ENCODE measurements at regions not wholly inside any gene's neighbourhood (a gene's known extent, or its start where the extent isn't known, plus 50 kb on each side); places are given as distances from the start of the nearest gene placed in this dataset.

GRCh38 chr11:28773606-28774005 lies 665.4 kb downstream of the METTL15 start:
- Mint-ChIP-seq H3K4me1 (no peaks in the 10 kb centered on the region), H3K36me3 (no peaks in the 10 kb centered on the region), H3K27me3 (no peaks in the 10 kb centered on the region), H3K4me3 (no peak overlapping the region), H3K9me3 (peaks cover 15% of the 10 kb centered on the region), H3K27ac (no peak overlapping the region)

GRCh38 chr11:28770806-28771205 lies 662.6 kb downstream of the METTL15 start:
- Mint-ChIP-seq H3K4me1 (no peaks in the 10 kb centered on the region), H3K9me3 (peaks cover 24% of the 10 kb centered on the region), H3K4me3 (no peak overlapping the region), H3K27ac (no peak overlapping the region), H3K36me3 (no peaks in the 10 kb centered on the region), H3K27me3 (no peaks in the 10 kb centered on the region)

GRCh38 chr11:28767574-28767973 lies 659.4 kb downstream of the METTL15 start:
- H3K27me3 Mint-ChIP-seq = no peaks in the 10 kb centered on the region
- no peaks in the 10 kb centered on the region for H3K4me1 Mint-ChIP-seq
- H3K4me3 Mint-ChIP-seq = no peak overlapping the region
- H3K36me3 Mint-ChIP-seq = no peaks in the 10 kb centered on the region
- H3K27ac Mint-ChIP-seq = no peak overlapping the region
- H3K9me3 Mint-ChIP-seq = peaks cover 24% of the 10 kb centered on the region

GRCh38 chr11:28763876-28764275 lies 655.7 kb downstream of the METTL15 start:
- Mint-ChIP-seq H3K4me1 (no peaks in the 10 kb centered on the region), H3K27ac (no peak overlapping the region), H3K9me3 (peaks cover 16% of the 10 kb centered on the region), H3K36me3 (no peaks in the 10 kb centered on the region), H3K27me3 (no peaks in the 10 kb centered on the region), H3K4me3 (no peak overlapping the region)

GRCh38 chr11:28763151-28763550 lies 655.0 kb downstream of the METTL15 start:
- Mint-ChIP-seq H3K4me3 (no peak overlapping the region), H3K9me3 (peaks cover 9% of the 10 kb centered on the region), H3K36me3 (no peaks in the 10 kb centered on the region), H3K27me3 (no peaks in the 10 kb centered on the region), H3K4me1 (no peaks in the 10 kb centered on the region), H3K27ac (no peak overlapping the region)

GRCh38 chr11:28760676-28761390 lies 652.6 kb downstream of the METTL15 start:
- peaks cover 5% of the 10 kb centered on the region for H3K9me3 Mint-ChIP-seq
- no peaks in the 10 kb centered on the region for H3K27me3 Mint-ChIP-seq
- H3K4me1 Mint-ChIP-seq = no peaks in the 10 kb centered on the region
- H3K36me3 Mint-ChIP-seq = no peaks in the 10 kb centered on the region
- H3K27ac Mint-ChIP-seq = no peak overlapping the region
- H3K4me3 Mint-ChIP-seq = no peak overlapping the region

GRCh38 chr11:28759311-28759710 lies 651.1 kb downstream of the METTL15 start:
- no peaks in the 10 kb centered on the region for H3K36me3 Mint-ChIP-seq
- H3K9me3 Mint-ChIP-seq = peaks cover 10% of the 10 kb centered on the region
- no peak overlapping the region for H3K27ac Mint-ChIP-seq
- H3K4me3 Mint-ChIP-seq = no peak overlapping the region
- no peaks in the 10 kb centered on the region for H3K27me3 Mint-ChIP-seq
- H3K4me1 Mint-ChIP-seq = no peaks in the 10 kb centered on the region

- Mint-ChIP-seq H3K4me3 (no peak overlapping the region), H3K9me3 (peaks cover 5% of the 10 kb centered on the region), H3K27me3 (no peaks in the 10 kb centered on the region), H3K27ac (no peak overlapping the region), H3K36me3 (no peaks in the 10 kb centered on the region), H3K4me1 (no peaks in the 10 kb centered on the region)
Observed at GRCh38 chr11:28757725-28758515, 649.7 kb downstream of the METTL15 start.

GRCh38 chr11:28756977-28757376 lies 648.8 kb downstream of the METTL15 start:
- no peak overlapping the region for H3K4me3 Mint-ChIP-seq
- H3K27ac Mint-ChIP-seq = no peak overlapping the region
- H3K27me3 Mint-ChIP-seq = no peaks in the 10 kb centered on the region

GRCh38 chr11:28743061-28743550 lies 634.9 kb downstream of the METTL15 start:
- peaks cover 11% of the 10 kb centered on the region for H3K9me3 Mint-ChIP-seq
- H3K36me3 Mint-ChIP-seq = no peaks in the 10 kb centered on the region
- no peak overlapping the region for H3K4me3 Mint-ChIP-seq
- H3K4me1 Mint-ChIP-seq = no peaks in the 10 kb centered on the region
- H3K27me3 Mint-ChIP-seq = no peaks in the 10 kb centered on the region
- H3K27ac Mint-ChIP-seq = no peak overlapping the region

More at GRCh38 chr11:28756977-28757376, 648.8 kb downstream of the METTL15 start:
- Mint-ChIP-seq H3K9me3 (peaks cover 5% of the 10 kb centered on the region), H3K4me1 (no peaks in the 10 kb centered on the region), H3K36me3 (no peaks in the 10 kb centered on the region)

- Mint-ChIP-seq H3K36me3 (no peaks in the 10 kb centered on the region), H3K27ac (no peak overlapping the region), H3K27me3 (no peaks in the 10 kb centered on the region), H3K4me1 (no peaks in the 10 kb centered on the region), H3K4me3 (no peak overlapping the region), H3K9me3 (no peaks in the 10 kb centered on the region)
Observed at GRCh38 chr11:28739489-28740280, 631.5 kb downstream of the METTL15 start.

GRCh38 chr11:28738549-28738948 lies 630.4 kb downstream of the METTL15 start:
- H3K27me3 Mint-ChIP-seq = no peaks in the 10 kb centered on the region
- no peaks in the 10 kb centered on the region for H3K36me3 Mint-ChIP-seq
- no peaks in the 10 kb centered on the region for H3K9me3 Mint-ChIP-seq
- H3K4me1 Mint-ChIP-seq = no peaks in the 10 kb centered on the region
- H3K4me3 Mint-ChIP-seq = no peak overlapping the region
- no peak overlapping the region for H3K27ac Mint-ChIP-seq

GRCh38 chr11:28736256-28736655 lies 628.1 kb downstream of the METTL15 start:
- no peak overlapping the region for H3K27ac Mint-ChIP-seq
- H3K4me1 Mint-ChIP-seq = no peaks in the 10 kb centered on the region
- H3K27me3 Mint-ChIP-seq = no peaks in the 10 kb centered on the region
- H3K4me3 Mint-ChIP-seq = no peak overlapping the region
- no peaks in the 10 kb centered on the region for H3K36me3 Mint-ChIP-seq
- H3K9me3 Mint-ChIP-seq = no peaks in the 10 kb centered on the region

- Mint-ChIP-seq H3K4me3 (no peak overlapping the region), H3K27me3 (no peaks in the 10 kb centered on the region), H3K36me3 (no peaks in the 10 kb centered on the region), H3K4me1 (no peaks in the 10 kb centered on the region), H3K9me3 (no peaks in the 10 kb centered on the region), H3K27ac (no peak overlapping the region)
Observed at GRCh38 chr11:28735511-28735910, 627.3 kb downstream of the METTL15 start.

- Mint-ChIP-seq H3K4me3 (no peak overlapping the region), H3K36me3 (no peaks in the 10 kb centered on the region), H3K9me3 (no peaks in the 10 kb centered on the region), H3K4me1 (no peaks in the 10 kb centered on the region), H3K27ac (no peak overlapping the region), H3K27me3 (no peaks in the 10 kb centered on the region)
Observed at GRCh38 chr11:28730889-28731288, 622.7 kb downstream of the METTL15 start.

GRCh38 chr11:28730336-28730735 lies 622.1 kb downstream of the METTL15 start:
- Mint-ChIP-seq H3K27me3 (no peaks in the 10 kb centered on the region), H3K27ac (no peak overlapping the region), H3K9me3 (no peaks in the 10 kb centered on the region), H3K4me1 (no peaks in the 10 kb centered on the region), H3K36me3 (no peaks in the 10 kb centered on the region), H3K4me3 (no peak overlapping the region)

Data from activated naive CD4-positive, alpha-beta T cell treated with anti-CD3 and anti-CD28 coated beads, Interleukin-2, amount 50 U/mL, for 24 hours (primary cell).